LNCaP clone FGC (cell line): ENCODE measurements at regions not wholly inside any gene's neighbourhood (a gene's known extent, or its start where the extent isn't known, plus 50 kb on each side); places are given as distances from the start of the nearest gene placed in this dataset.

Experiments used
- DNase-seq: peaks from one replicate; pipeline ENCODE4 v3.0.0-alpha.2; 2011; ENCODE audit warnings: low read depth
- H3K4me3 ChIP-seq: 2 replicates; pipeline ENCODE4 v1.5.1; 2011; ENCODE audit warnings: mild to moderate bottlenecking, low read depth, low read length, control low read depth
- TF ChIP-seq, protein P1 (sequence below): IDR thresholded peaks from 2 replicates; pipeline ENCODE4 v1.5.1; 2012; ENCODE audit warnings: mild to moderate bottlenecking; ENCODE audit not compliant: control insufficient read depth, insufficient read depth; ENCODE audit errors: extremely low read depth

DNA sequence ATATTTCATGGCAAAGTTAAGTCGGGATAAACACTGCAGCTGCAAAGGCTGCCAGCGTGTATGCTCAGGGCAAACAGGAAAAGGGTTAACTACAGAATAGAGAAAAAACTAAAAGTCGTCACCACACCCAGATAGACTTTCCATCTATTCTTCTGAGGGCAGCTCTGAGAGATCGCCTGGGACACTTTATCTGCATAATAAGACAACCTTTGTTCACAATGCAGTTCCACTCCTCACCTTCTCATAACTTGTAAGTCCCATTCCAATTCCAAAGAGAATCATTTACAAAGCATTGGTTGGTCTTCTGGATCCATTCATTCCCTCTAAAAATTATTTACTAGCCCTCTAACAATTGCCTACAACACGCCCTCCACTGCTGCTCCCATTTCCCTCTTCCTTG, 437.4 kb downstream of the RND3 start:
- H3K4me3 ChIP-seq: no peak overlapping the region
- TF ChIP-seq, protein P1, sequence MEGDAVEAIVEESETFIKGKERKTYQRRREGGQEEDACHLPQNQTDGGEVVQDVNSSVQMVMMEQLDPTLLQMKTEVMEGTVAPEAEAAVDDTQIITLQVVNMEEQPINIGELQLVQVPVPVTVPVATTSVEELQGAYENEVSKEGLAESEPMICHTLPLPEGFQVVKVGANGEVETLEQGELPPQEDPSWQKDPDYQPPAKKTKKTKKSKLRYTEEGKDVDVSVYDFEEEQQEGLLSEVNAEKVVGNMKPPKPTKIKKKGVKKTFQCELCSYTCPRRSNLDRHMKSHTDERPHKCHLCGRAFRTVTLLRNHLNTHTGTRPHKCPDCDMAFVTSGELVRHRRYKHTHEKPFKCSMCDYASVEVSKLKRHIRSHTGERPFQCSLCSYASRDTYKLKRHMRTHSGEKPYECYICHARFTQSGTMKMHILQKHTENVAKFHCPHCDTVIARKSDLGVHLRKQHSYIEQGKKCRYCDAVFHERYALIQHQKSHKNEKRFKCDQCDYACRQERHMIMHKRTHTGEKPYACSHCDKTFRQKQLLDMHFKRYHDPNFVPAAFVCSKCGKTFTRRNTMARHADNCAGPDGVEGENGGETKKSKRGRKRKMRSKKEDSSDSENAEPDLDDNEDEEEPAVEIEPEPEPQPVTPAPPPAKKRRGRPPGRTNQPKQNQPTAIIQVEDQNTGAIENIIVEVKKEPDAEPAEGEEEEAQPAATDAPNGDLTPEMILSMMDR: no peak
- no peak for DNase-seq

DNA sequence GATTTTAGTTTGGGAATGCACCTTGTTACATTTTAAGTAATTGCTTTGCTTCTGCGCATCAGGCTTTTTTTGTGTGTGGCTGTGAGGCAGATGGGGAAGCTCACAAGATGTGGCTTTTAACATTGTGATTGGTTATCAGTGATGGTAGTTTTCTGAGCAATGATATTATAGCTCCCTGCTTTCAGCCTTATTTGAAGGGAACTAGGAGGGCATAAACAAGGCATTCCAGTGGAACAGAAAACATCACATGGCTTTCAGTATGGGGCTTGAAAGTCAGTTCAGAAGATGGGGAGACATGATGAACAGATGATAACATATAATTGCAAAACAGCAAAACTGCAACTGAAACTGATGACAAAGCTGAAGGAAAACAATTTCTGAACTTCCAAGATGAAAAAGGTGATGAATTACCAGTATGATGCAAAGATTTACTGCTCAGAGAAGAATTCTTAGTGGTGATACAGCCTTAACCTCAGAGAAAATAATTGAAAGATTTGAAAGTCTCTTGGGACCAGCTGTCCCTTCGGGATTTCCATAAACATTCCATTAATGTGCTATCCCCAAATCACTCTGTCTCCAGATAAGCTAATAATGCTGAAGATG, 439.7 kb downstream of the RND3 start:
- TF ChIP-seq, protein P1: no peak
- H3K4me3 ChIP-seq: no peak overlapping the region
- no peak for DNase-seq

DNA sequence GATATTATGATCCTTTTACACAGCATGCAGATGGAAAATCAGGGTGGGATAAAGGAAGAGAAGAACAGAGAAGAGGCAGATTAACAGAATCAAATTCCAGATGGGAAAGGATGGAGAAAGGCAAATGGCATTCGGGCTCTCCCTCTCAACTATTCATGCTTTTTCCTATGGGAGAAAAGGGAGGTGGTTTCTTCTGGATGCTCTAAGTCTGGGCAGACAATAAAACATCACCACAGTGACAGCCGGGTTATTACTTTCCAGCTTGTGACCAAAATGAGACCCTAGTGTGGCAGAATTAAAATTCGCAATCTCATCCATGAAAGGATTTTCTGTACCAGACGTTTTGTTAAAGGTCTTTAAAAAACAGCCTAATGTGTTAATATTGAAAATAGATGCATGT, 440.7 kb downstream of the RND3 start:
- no peak for DNase-seq
- H3K4me3 ChIP-seq: no peak overlapping the region
- TF ChIP-seq, protein P1: no peak

GRCh38 chr2:150046211-150046610, 441.3 kb downstream of the RND3 start:
- no peak overlapping the region for H3K4me3 ChIP-seq

DNA sequence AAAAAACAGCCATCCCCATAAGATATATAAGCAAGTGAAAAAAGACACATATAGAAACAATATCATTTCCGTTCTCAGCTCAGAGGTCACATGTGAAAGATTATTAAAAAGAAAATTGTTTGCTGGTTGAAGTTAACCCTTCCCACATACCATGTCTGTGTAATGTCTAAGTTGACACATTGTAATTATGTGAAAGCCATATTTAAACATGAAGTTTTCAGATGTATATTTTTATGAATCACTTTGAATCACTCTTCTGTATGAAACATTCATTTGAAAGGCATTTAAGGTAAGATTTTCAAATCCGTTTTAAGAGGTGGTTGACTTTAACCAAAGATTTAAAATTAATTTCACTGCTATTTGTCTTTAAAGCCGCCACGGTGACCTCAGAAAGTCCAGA, 441.9 kb downstream of the RND3 start:
- no peak for DNase-seq
- TF ChIP-seq, protein P1: no peak
- no peak overlapping the region for H3K4me3 ChIP-seq

More at GRCh38 chr2:150046211-150046610, 441.3 kb downstream of the RND3 start:
- no peak for DNase-seq
- TF ChIP-seq, protein P1: no peak

DNA sequence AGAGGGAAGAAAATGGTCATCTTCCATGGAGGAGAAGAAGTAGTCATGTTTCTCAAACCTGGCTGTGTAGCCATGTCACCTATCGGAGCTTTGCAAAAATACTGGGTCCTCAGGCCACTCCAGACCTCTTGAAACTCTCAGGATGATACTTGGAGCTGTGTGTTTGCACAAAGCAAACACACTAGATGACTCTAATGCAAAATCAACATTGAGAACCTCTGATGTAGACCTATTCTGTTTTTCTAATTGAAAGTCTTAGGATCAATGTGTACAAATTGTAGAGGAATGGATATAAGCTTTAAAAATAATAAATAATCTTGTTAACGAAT, 444.3 kb downstream of the RND3 start:
- no peak for DNase-seq
- TF ChIP-seq, protein P1: no peak
- H3K4me3 ChIP-seq: no peak overlapping the region

DNA sequence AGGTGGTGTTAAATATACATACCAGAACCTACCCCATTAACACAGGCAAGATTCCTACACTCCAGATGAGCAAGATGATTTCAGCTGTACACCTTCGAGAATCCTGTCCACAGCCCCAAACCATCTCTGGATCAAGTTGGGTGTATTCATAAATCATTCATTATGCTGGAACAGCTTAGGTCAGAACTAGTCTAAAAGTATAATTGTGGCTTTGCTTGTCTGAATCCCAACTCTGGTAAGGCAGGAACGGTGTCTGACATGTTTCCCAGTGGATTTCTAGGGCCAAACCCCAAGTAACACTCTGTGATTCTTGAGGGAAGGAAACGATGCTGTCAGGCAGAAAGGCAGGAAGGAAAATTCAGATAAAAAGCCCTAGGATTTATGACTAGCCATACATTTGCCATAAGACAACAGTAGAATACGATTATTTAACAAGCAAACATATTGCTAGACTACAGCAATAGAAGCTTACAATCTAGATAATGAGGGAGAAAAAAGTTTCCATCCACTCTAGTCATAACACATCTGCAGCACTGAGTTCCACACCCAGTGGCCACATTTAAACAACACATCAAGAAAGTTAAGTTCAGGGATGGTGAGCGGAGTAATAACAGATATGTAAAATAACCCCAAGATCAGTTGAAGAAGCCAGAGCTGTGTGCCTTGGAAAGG, 444.8 kb downstream of the RND3 start:
- no peak overlapping the region for H3K4me3 ChIP-seq
- TF ChIP-seq, protein P1: no peak
- no peak for DNase-seq
